NCI-H446 (cell line): ENCODE measurements at regions not wholly inside any gene's neighbourhood (a gene's known extent, or its start where the extent isn't known, plus 50 kb on each side); places are given as distances from the start of the nearest gene placed in this dataset.
A peak's percentile ranks its signal among the peaks of the same experiment; 100 is the strongest.

Experiments
- DNase-seq, 2 experiments: peaks; one replicate each; lab custom pipeline; 2025; lab: John Stamatoyannopoulos, UW

DNA sequence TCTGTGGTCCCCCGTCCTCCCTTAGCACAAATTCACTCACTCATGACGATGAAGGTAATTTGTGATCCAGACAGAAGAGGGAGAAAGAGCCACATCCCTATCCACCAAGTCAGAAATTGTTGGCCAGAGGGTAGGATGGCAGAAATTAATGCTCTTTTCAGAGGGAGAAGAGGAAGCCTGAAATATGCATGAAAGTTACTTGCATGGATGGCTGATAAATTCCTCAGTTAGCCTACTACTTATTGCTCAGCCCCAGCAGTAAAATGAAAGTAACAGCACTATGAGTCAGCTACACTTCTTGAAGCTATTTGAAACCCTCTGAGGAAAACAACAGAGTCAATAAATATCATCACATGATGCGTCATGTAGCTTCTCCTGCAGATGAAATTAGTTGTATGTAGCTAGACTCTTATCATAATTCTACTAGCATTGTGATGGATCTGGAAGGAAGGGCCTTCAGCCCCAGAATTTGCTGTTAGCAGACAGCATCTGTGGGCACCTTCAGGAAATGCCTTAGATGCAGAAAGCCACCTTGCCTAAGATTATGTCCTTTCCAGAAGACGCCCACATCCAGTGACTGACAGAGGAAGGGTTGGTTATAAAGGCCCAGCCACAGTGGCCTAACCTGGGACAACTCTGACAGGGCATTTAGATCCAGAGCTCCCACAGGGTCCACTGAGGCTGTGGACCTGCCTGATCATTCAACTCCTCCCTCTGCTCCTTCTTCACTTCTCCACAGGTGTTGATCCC, 81.2 kb upstream of the CCDC112 start:
- no peak for DNase-seq

DNA sequence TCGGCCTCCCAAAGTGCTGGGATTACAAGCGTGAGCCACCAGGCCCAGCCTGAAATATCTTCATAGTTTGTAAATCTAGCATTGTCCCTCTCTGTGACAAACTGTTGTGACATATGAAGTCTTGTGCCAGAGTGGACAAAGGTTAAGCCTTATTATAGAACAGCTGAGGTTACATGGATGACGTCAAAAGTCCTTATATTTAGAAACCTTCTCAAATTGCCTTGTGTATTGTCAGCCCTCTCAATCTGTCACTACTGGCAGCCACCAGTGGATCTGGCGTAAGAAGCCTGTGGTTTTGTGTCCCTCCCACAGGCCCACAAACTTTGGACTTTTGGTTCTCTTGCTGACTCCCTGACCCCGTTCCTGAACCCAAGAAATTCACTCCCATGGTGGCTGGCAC, 79.4 kb upstream of the CCDC112 start:
- DNase-seq = peak in 1 of 2 experiments; percentile 16

DNA sequence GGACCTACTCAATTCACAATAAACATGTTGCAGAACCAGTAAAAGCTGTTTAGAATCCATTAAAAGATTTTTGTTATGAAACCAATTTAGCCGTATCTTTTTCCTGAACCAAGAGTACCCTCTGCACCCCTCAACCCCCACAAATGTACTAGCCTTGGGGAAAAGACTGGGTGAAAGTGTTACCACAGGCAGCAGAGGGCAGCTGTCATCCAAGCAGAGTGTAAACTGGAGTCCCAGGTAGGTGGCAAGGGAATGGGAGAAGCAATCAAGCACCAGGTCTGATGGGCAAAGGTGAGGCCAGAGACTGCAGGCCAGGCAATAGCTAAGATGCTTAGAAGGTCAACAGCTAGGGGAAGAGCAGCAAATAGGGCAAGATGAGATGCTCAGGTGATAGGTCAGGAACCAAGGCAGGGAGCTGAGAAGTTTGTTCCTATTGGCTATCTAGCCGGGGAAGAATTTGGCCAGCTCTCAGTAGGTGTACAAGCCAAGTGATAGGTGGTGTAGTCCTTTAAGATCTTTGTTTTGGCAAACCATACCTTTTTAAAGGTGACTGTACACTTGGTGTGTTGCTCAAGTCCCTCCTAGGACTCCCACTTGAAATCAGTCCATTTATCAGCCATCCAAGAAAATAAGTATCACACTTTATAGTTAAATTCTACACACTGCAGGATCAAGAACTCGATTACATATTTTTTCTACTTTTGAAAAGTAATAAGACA, 77.8 kb upstream of the CCDC112 start:
- no peak for DNase-seq

DNA sequence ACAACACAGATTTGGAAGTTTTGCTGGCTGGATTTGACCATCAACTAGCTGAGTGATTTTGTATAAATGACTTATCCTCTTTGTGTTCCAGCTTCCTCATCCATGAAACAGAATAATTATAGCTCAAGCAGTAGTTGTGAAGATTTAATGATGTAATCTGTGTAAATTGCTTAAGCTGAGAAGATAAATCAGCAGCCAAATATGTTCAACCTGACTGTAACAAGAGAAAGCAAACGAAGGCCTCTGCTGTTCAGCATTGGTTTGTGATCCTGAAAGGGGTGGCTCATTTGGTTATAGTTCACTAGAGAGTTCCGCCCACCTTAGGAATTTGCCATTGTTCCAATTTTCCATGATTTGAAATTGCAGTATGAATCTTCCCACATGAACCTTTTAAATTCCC, 75.7 kb upstream of the CCDC112 start:
- peak; percentile 20 to 52 for DNase-seq

DNA sequence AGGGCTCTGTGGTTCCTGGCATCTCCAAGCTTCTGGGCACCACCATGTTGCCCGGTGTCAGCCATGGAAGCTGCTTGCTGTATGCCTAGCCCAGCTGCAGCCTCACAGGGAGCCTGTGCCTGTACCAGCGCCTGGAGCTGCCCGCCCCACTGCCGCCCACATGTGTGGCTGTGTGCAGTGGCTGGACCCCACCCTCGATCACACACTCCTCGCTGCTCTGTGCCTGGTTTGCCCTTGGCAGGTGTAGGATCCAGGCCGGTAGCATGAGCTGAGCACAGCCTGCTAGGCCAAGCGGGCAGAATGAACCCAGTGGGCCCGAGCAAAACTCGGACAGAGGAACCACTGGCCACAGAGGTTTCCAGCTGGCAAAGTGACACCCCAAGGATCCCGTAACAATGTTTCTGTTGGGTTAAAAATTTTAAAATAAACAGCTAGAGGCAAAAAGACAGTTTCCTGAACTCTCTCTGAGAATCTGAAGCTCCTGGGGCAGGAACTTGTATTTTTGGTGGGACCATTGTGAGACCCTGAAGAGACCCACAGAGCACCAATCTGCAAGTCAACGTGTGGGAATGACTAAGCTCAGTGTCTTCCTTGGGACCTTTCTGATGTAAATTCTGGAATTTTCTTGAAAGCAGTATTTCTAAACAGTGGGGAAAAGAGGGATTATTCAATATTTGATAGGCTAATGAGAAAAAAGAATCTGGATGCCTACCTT, 73.1 kb upstream of the CCDC112 start:
- DNase-seq = no peak

DNA sequence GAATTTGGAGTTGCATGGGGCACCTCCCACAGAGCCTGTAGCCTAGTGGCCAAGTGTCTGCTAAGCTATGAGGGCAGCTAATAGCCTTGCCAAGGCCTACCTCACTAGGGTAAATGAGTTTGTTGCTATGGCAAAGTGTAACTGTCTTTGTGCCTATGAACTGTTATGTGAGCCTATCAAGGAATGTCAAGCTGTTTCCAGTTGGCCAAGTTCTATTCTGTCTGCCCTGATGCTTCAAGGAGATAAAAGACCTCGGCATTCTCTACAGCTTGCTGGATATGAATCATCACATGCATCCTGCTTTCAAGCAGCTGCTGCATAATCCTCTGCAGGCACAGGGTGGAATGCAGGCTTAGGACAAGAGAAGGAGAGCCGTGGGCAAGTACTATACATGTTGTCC, 69.8 kb upstream of the CCDC112 start:
- DNase-seq = peak; percentile 43 to 81

DNA sequence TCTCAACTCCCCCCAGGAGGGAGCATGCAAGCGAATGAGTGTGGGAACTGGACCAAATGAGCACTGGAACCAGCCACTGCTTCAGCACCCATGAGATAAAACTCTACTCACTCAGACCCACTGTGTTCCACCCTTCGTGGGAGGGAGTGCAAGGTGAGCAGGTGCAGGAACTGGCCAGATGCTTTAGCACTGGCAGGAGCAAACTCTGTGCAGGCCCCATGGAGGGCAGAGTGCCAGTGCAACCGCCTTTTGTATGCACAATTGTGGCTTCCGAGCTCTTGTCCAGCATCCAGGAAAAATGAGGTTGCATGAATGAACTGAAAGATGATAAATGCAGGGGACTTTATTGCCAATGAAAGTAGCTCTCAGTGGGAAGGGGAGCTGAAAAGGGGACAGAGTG, 67.4 kb upstream of the CCDC112 start:
- DNase-seq = peak in 1 of 2 experiments; percentile 46

DNA sequence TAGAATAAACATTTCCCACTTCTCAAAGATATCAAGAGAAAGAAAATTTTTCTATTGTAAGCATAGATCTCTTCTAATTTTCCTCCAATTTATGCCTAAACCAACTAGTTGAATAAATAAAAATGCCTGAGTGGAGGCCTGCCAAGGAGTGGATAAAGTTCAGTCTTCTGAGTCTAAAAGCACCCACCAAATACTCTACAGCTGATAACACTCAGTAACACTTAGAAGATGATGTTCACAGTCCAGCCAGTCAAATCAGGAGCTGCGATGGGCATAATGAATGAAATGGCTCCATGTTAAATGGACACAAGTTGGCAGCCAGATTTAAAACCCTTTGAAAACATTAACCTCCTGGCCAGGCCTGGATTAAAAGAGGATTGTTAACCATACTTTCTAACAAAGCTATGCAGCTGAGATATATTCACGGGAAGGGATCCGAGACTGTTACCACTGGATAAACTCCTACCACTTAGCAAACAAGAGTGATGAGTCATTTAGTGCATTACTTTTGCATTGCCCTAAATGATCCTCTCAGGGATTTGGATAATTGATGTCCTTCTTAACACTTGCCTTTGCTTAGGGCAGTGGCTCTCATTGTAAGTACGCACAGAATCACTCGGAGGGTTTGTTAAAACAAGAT, 63.7 kb upstream of the CCDC112 start:
- DNase-seq = no peak

DNA sequence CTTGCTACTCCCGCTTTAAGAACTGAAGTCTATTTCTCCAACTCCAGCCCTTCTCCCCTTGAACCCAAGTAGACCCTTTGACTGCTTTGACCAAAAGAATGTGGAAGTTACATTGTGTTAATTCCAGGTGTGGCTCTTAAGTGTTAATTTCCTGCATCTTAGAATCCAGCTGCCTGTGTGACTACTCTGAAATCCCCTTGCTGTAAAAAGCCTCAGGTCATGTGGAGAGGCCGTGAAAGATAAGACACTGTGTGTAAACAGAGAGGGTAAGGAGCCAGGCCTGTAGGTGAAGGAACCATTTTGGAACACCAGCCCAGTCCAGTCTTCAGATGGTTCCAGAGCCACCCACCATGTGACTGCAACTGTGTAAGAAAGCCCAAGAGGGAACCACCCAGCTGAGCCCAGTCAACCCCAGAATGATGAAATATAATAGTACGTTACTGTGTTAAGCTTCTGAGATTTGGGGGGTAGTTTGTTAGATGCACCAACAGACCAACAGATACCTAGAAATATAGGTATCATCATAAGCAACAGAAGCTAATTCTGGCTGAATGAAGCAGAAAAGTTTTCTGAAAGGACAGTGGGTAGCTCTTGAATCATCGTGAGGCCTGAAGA, 59.4 kb upstream of the CCDC112 start:
- no peak for DNase-seq

DNA sequence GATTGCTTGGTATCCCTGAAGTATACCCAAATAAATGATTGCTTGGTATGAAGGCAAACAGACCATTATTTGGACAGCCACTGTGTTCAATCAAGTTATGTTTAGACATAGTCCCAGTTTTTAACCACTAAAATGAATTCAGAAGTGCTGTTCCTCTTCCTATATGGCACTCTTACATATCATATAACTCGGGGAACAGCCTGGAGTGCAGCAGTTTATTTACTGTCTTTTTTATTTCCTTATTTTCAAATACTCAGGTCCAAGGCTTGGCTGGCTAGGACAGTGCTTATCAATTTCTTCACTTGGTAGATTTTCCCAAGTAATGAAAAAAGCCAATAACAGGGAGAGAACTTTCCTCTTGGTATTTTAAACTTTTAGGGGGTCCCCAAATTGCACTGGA, 58.6 kb upstream of the CCDC112 start:
- DNase-seq = no peak

DNA sequence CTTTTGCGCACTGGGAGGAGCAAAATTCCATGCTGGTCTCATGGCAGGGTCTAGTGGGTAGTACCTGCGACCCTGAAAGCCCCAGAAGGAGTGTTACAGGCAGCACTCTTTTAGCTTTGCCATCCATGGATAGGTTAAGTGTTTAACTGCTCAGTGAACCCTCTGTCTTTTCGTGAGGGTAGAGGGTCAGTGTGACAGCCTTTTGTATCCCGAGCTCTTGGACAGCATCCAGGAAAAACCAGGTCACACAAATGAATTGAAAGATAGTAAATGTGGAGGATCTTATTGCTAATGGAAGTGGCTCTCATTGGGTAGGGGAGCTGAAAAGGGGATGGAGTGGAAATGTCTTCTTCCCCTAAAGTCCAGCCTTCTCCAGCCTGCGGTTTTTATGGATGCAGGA, 57.8 kb upstream of the CCDC112 start:
- DNase-seq = no peak

DNA sequence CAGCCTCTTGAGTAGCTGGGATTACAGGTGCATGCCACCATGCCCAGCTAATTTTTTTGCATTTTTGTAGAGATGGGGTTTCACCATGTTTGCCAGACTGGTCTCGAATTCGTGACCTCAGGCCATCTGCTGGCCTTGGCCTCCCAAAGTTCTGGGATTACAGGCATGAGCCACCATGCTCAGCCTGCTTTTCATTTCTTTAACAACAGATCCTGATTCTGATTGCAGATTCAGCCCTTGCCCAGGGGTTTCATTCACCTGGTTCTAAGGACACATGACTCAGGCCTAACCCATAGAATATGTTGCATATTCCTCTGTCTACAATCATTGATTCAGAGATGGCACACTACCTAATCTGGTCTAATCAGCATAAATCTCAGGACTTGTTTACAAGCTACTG, 56.1 kb upstream of the CCDC112 start:
- no peak for DNase-seq

DNA sequence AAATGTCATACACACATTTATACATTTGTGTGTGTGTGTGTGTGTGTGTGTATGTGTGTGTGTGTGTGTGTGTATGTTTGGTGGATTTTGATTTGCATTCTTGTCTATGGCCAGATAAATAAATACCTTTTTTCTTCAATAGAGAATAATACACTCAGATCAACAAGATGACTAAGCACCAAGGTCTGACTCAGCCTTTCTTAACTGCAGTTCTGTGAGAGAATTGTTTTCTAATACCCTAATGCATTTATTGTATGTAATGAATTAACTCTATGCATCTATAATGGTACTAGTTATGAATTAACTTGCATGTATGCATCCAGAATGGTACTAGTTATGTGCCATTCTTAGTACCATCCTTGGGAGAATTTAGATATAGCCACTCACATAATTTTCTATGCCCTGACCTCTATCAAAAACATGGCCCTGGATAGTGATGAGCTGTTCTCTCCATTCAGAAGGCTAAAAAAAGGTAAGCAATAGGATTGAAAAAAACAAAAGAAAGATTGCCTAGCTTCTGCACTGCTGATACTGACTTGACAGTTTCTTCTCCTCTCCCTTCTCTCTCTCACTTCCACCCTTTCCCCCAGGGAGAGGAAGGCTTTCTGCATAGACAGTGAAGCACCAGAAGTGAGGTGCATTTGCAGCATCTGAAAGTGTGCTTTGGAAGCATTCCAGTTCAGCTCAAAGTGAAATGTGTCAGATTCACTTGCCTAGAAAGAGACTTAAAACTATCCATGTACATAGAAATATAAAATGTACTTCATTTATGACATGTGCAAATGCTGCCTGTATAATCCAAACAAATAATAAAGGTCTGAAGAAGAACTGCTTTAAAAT, 55.1 kb upstream of the CCDC112 start:
- DNase-seq = no peak

DNA sequence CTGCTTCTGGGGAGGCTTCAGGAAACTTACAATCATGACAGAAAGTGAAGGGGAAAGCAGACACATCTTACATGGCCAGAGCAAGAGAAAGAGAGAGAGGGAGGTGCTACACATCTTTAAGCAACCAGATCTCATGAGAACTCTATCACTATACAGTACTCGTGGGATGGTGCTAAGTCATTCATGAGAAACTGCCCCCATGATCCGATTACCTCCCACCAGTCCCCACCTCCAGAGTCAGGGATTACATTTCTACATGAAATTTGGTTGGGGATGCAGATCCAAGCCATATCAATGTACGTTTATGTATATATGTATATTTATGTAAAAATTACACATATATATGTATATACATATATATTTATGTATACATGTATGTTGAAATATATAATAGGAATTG, 54.4 kb upstream of the CCDC112 start:
- DNase-seq = no peak

DNA sequence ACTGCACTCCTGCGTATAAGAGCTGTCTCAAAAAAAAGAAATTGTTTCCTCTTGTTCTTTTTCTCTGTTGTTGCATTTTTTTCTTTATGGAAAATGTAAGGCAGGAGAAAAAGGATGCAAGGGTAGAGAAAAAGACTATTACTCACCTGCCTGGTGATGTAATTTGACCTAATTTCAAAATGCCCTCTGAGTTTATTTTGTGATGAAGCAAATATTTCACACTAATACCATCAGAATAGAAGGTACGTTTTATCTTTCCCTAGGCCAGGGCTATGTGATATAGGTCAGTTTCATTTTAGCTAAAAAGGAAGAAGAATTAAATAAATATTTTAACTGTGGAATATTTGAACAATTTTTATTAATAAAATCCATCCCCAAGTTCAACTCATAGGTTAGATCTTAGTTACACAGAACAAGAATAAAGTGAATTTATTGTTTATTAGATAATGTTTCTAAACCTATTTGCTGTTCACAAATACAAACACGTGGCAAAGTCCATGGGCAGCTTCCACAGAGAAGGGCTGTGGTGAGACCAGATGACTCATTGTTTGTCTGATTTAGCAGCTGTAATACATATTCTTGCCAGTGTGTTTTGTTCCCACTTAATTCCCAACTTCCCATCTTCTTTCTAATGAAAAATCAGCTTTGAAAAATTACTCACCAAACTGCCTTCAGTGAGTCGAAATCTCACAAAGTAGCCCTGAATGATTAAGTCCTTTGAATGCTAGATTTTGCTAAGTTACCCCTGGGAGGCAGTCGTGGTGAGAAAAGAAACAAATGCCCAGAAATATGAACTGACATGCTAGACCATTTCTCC, 52.8 kb upstream of the CCDC112 start:
- DNase-seq = peak; percentile 21 to 45

DNA sequence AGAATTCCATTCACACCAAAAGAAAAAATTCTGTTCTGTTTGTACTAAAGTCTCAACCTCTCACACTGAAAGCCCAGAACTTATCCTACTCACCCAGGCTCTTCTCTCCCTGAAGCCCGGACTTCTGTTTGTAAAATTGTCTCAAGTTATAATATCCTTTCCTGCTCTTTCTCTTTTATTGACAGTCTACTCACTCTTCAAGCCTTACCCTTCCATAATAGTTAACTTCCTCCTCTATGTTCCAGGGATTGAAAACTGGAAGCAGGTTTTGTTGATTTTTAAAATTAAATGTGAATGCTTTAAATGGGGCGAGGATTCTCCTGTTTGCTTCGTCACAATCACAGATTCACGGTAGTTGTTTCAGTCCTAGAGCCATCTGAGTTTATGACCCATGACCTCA, 51.7 kb upstream of the CCDC112 start:
- DNase-seq = no peak
